HCT116 (cell line): ENCODE measurements at regions not wholly inside any gene's neighbourhood (a gene's known extent, or its start where the extent isn't known, plus 50 kb on each side); places are given as distances from the start of the nearest gene placed in this dataset.

ENCODE experiments used
- ATAC-seq: fragments of 200-7000 bp; cut with Tn5 transposase; 2 replicates; pipeline ENCODE4 v1.9.1; 2020; ENCODE audit warnings: mild to moderate bottlenecking, moderate library complexity
- BruUV-seq: library from RNA; stranded (reverse); fragments of 400-500 nt; replicated peaks from 2 replicates; lab custom pipeline; 2021; lab: Mats Ljungman, UMichigan
- CTCF ChIA-PET: fragments of 300-600 bp; sonication (Branson Sonifier 250); formaldehyde crosslinking; loops from one replicate; lab custom pipeline; 2021; ENCODE audit warnings: antibody characterized with exemption; lab: Charles Lee
- POLR2A ChIA-PET: fragments of 300-600, 350-600 bp; sonication (Branson Sonifier 250); formaldehyde crosslinking; loops from one replicate; lab custom pipeline; 2021; ENCODE audit warnings: antibody characterized with exemption; lab: Charles Lee
- RAD21 ChIA-PET, 2 experiments: fragments of 300-600 bp; sonication (Branson Sonifier 250); formaldehyde crosslinking; loops; one replicate each; lab custom pipeline; 2023; ENCODE audit warnings: low total read pairs in 2 of 2; ENCODE audit not compliant: uncharacterized antibody in 2 of 2, unreplicated experiment in 2 of 2, low non-redundant PET in 1 of 2; lab: Charles Lee
- DNase-seq: peaks from one replicate; pipeline ENCODE4 v3.0.0-alpha.2; 2010; ENCODE audit warnings: low read depth, low spot score
- H2AFZ ChIP-seq: fragments of 200-600 bp; shearing (Covaris generic), sonication (generic); 2 replicates; pipeline ENCODE4 v1.6.1; 2017; ENCODE audit warnings: low read depth, mixed run types, mixed read lengths, antibody characterized with exemption, low read length; ENCODE audit not compliant: poor library complexity, severe bottlenecking
- H3K27ac ChIP-seq: 2 replicates; pipeline ENCODE4 v1.5.1; 2012; ENCODE audit warnings: low read depth, low read length
- H3K27me3 ChIP-seq: fragments of 200-600 bp; sonication (generic); 2 replicates; pipeline ENCODE4 v1.6.1; 2016; ENCODE audit warnings: mixed run types, low read length, mixed read lengths; ENCODE audit not compliant: insufficient read depth
- H3K36me3 ChIP-seq, 2 experiments: fragments of 200-500 bp in 1 of 2; fragments of 200-600 bp in 1 of 2; sonication (Bioruptor generic) in 1 of 2; sonication (generic) in 1 of 2; 2 replicates each; pipeline versions ENCODE4 v1.5.1 to v1.6.1; 2014 to 2016; ENCODE audit warnings: low read length in 2 of 2, inconsistent platforms in 1 of 2, mixed read lengths in 1 of 2, mixed run types in 1 of 2; ENCODE audit not compliant: insufficient read depth in 2 of 2, control insufficient read depth in 1 of 2
- H3K4me1 ChIP-seq, 2 experiments: fragments of 200-600 bp in 1 of 2; sonication (generic) in 1 of 2; 2 replicates each; pipeline versions ENCODE4 v1.5.1 to v1.6.1; 2012 to 2017; ENCODE audit warnings: low read length in 2 of 2, inconsistent platforms in 1 of 2, mild to moderate bottlenecking in 1 of 2, mixed read lengths in 1 of 2, mixed run types in 1 of 2, moderate library complexity in 1 of 2; ENCODE audit not compliant: insufficient read depth in 2 of 2, control insufficient read depth in 1 of 2
- H3K4me2 ChIP-seq: fragments of 200-600 bp; sonication (generic); 2 replicates; pipeline ENCODE4 v1.6.1; 2017; ENCODE audit warnings: mixed run types, low read length, mixed read lengths
- H3K4me3 ChIP-seq, 2 experiments: fragments of 200-600 bp in 1 of 2; sonication (generic) in 1 of 2; replicated peaks in 1 of 2; 2 replicates each; pipeline ENCODE4 v1.5.1; 2011 to 2016; ENCODE audit warnings: low read length in 2 of 2, control low read depth in 1 of 2, low read depth in 1 of 2, mild to moderate bottlenecking in 1 of 2, mixed read lengths in 1 of 2, mixed run types in 1 of 2
- H3K79me2 ChIP-seq: fragments of 200-600 bp; sonication (generic); 2 replicates; pipeline ENCODE4 v1.6.1; 2017; ENCODE audit warnings: mild to moderate bottlenecking, mixed run types, low read length, moderate library complexity, mixed read lengths; ENCODE audit not compliant: insufficient read depth
- H3K9ac ChIP-seq: fragments of 200-600 bp; sonication (generic); 2 replicates; pipeline ENCODE4 v1.6.1; 2016; ENCODE audit warnings: low read length, mixed read lengths
- H3K9me2 ChIP-seq: fragments of 200-600 bp; sonication (generic), shearing (Covaris generic); 2 replicates; pipeline ENCODE4 v1.6.1; 2017; ENCODE audit warnings: mixed run types, mild to moderate bottlenecking, moderate library complexity; ENCODE audit not compliant: insufficient read depth
- H3K9me3 ChIP-seq, 2 experiments: fragments of 200-500 bp in 1 of 2; fragments of 200-600 bp in 1 of 2; sonication (Bioruptor generic) in 1 of 2; sonication (generic) in 1 of 2; 2 replicates each; pipeline ENCODE4 v1.6.1; 2014 to 2017; ENCODE audit warnings: low read length in 2 of 2, mixed read lengths in 2 of 2, inconsistent platforms in 1 of 2, low read depth in 1 of 2, mild to moderate bottlenecking in 1 of 2, mixed run types in 1 of 2, moderate library complexity in 1 of 2; ENCODE audit not compliant: control insufficient read depth in 1 of 2, insufficient read depth in 1 of 2
- H4K20me1 ChIP-seq: fragments of 200-600 bp; sonication (generic), shearing (Covaris generic); 2 replicates; pipeline ENCODE4 v1.6.1; 2017; ENCODE audit warnings: mixed run types, mild to moderate bottlenecking, moderate library complexity; ENCODE audit not compliant: insufficient read depth
- CBX3 ChIP-seq: IDR thresholded peaks from 2 replicates; pipeline ENCODE4 v1.6.1; 2012; ENCODE audit warnings: low read depth
- EGR1 ChIP-seq: IDR thresholded peaks from 2 replicates; pipeline ENCODE4 v1.6.1; 2012; ENCODE audit warnings: low read depth
- ELF1 ChIP-seq: IDR thresholded peaks from 2 replicates; pipeline ENCODE4 v1.6.1; 2012; ENCODE audit warnings: low read depth, borderline replicate concordance
- EZH2 ChIP-seq: fragments of 200-600 bp; sonication (generic); IDR thresholded peaks from 2 replicates; pipeline ENCODE4 v1.6.1; 2017; ENCODE audit warnings: antibody characterized with exemption, mixed run types
- FOSL1 ChIP-seq: IDR thresholded peaks from 2 replicates; pipeline ENCODE4 v1.6.1; 2012; ENCODE audit warnings: low read depth
- POLR2AphosphoS5 ChIP-seq: IDR thresholded peaks from 2 replicates; pipeline ENCODE4 v1.6.1; 2011; ENCODE audit warnings: mild to moderate bottlenecking, low read depth, low read length, moderate library complexity
- RAD21 ChIP-seq: IDR thresholded peaks from 2 replicates; pipeline ENCODE4 v1.6.1; 2012; ENCODE audit warnings: low read depth, mild to moderate bottlenecking
- SIN3A ChIP-seq: IDR thresholded peaks from 2 replicates; pipeline ENCODE4 v1.6.1; 2012; ENCODE audit warnings: low read depth
- SRF ChIP-seq: IDR thresholded peaks from 2 replicates; pipeline ENCODE4 v1.6.1; 2012; ENCODE audit warnings: low read depth
- ZBTB33 ChIP-seq: IDR thresholded peaks from 2 replicates; pipeline ENCODE4 v1.6.1; 2011; ENCODE audit warnings: mild to moderate bottlenecking, low read length, moderate library complexity; ENCODE audit not compliant: insufficient replicate concordance; ENCODE audit errors: extremely low read depth
- ZNF274 ChIP-seq: fragments of 200-500 bp; sonication (Bioruptor generic); IDR thresholded peaks from 2 replicates; pipeline ENCODE4 v1.6.1; 2014; ENCODE audit warnings: mild to moderate bottlenecking, low read depth, low read length, inconsistent platforms
- intact Hi-C: fragments of 100-400 bp; cut with micrococcal nuclease; formaldehyde crosslinking; loops from 2 replicates; pipeline ENCODE4 v1.10.0; 2022
- TF ChIP-seq, protein P1 (sequence below): IDR thresholded peaks from 2 replicates; pipeline ENCODE4 v1.6.1; 2012

- DNase-seq, result peak; percentile 18
- H3K4me3 ChIP-seq, result no peak overlapping the region
- H3K27ac ChIP-seq, result no peak overlapping the region
- intact Hi-C loops, result no loop called here
- TF ChIP-seq SIN3A, result no peak
- TF ChIP-seq ELF1, result no peak
- no peak for TF ChIP-seq SRF
- TF ChIP-seq, protein P1, sequence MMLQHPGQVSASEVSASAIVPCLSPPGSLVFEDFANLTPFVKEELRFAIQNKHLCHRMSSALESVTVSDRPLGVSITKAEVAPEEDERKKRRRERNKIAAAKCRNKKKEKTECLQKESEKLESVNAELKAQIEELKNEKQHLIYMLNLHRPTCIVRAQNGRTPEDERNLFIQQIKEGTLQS, result no peak
- TF ChIP-seq POLR2AphosphoS5, result no peak
- TF ChIP-seq RAD21, result no peak
- no peak for TF ChIP-seq EGR1
- TF ChIP-seq FOSL1, result no peak
- TF ChIP-seq, all 23 proteins: peak for 0
- Histone ChIP-seq H3K9me2 (no peaks in the 10 kb centered on the region), H2AFZ (no peak overlapping the region), H3K36me3 (no peaks in the 10 kb centered on the region), H3K79me2 (no peaks in the 10 kb centered on the region), H3K9ac (no peak overlapping the region), H4K20me1 (no peaks in the 10 kb centered on the region), H3K27me3 (no peaks in the 10 kb centered on the region), H3K4me1 (no peaks in the 10 kb centered on the region), H3K4me2 (no peak overlapping the region), H3K9me3 (no peaks in the 10 kb centered on the region)
- BruUV-seq, result no TSS peak
- ATAC-seq, result peak; percentile 74
- ChIA-PET CTCF (no interaction called here), POLR2A (no interaction called here), RAD21 (no interaction called here)
These were observed 141.2 kb downstream of the LURAP1L start for GRCh38 chr9:12916042-12916441.

DNA sequence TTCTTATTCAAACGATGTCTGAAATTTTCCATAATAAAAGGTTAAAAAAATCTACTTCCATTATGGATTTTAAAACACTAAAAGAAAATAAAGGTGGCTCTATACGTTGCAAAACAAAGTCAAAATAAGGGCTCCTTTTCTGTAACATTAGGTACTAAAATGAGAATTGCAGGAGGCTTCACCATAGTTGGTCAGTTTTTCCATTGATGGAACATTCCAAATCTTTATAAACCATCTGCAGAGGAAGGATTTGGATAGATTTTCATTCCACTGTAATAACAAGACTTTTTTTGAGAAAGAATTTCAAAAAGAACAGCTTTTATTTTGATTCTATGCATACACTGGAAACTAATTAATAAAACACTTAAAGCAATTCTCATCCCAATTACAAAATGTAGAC, 145.6 kb downstream of the LURAP1L start:
- TF ChIP-seq ELF1 (no peak), ZNF274 (no peak), CBX3 (no peak), EZH2 (no peak), SIN3A (no peak), SRF (no peak), ZBTB33 (no peak)
- H3K4me1 ChIP-seq, result no peaks in the 10 kb centered on the region
- no peak overlapping the region for H3K4me2 ChIP-seq
- no peak overlapping the region for H3K4me3 ChIP-seq
- ATAC-seq (no peak), DNase-seq (no peak)
- POLR2A ChIA-PET, result no interaction called here
- CTCF ChIA-PET, result no interaction called here
- no peak overlapping the region for H3K9ac ChIP-seq
- H3K27ac ChIP-seq, result no peak overlapping the region
- no peaks in the 10 kb centered on the region for H3K9me3 ChIP-seq
- RAD21 ChIA-PET, result no interaction called here
- no peaks in the 10 kb centered on the region for H3K27me3 ChIP-seq
- no peaks in the 10 kb centered on the region for H3K36me3 ChIP-seq
- BruUV-seq, result no TSS peak
- H3K9me2 ChIP-seq, result no peaks in the 10 kb centered on the region
- intact Hi-C loops, result no loop called here
- no peaks in the 10 kb centered on the region for H3K79me2 ChIP-seq
- H2AFZ ChIP-seq, result no peak overlapping the region
- no peaks in the 10 kb centered on the region for H4K20me1 ChIP-seq
